Keratinocyte (primary cell): ENCODE measurements at regions not wholly inside any gene's neighbourhood (a gene's known extent, or its start where the extent isn't known, plus 50 kb on each side); places are given as distances from the start of the nearest gene placed in this dataset.

Experiments used
- DNase-seq: peaks from one replicate; pipeline ENCODE4 v3.0.0-alpha.2; 2011; ENCODE audit warnings: low read depth, missing footprints, low spot score
- FAIRE-seq: peaks from 2 replicates; lab custom pipeline; 2011; peaks lifted over from hg19 to GRCh38; lab: Jason Lieb, UNC
- H2AFZ ChIP-seq: 2 replicates; pipeline ENCODE4 v1.6.0; 2012; ENCODE audit warnings: low read length, control low read depth, inconsistent platforms; ENCODE audit not compliant: control insufficient read depth
- H3K27ac ChIP-seq: 2 replicates; pipeline ENCODE4 v1.5.1; 2011; ENCODE audit warnings: low read length; ENCODE audit not compliant: control insufficient read depth, insufficient read depth
- H3K27me3 ChIP-seq: 3 replicates; pipeline ENCODE4 v1.6.0; 2011; ENCODE audit warnings: low read length; ENCODE audit not compliant: control insufficient read depth, insufficient read depth; ENCODE audit errors: extremely low read depth
- H3K36me3 ChIP-seq, 2 experiments: 2 replicates in 1 of 2; 3 replicates in 1 of 2; pipeline ENCODE4 v1.5.1; 2011; ENCODE audit warnings: low read length in 2 of 2, mild to moderate bottlenecking in 1 of 2; ENCODE audit not compliant: control insufficient read depth in 2 of 2, insufficient read depth in 2 of 2; ENCODE audit errors: extremely low read depth in 1 of 2
- H3K4me1 ChIP-seq: 3 replicates; pipeline ENCODE4 v1.5.1; 2011; ENCODE audit warnings: low read length; ENCODE audit not compliant: control insufficient read depth, insufficient read depth; ENCODE audit errors: extremely low read depth
- H3K4me2 ChIP-seq: 3 replicates; pipeline ENCODE4 v1.6.0; 2011; ENCODE audit warnings: low read depth, low read length; ENCODE audit not compliant: control insufficient read depth, insufficient read depth; ENCODE audit errors: extremely low read depth
- H3K4me3 ChIP-seq, 3 experiments: fragments of 200-600 bp in 1 of 3; sonication (generic) in 1 of 3; 2 replicates in 2 of 3; 3 replicates in 1 of 3; pipeline ENCODE4 v1.5.1; 2011 to 2016; ENCODE audit warnings: low read length in 3 of 3, mild to moderate bottlenecking in 3 of 3, control low read depth in 2 of 3, inconsistent platforms in 1 of 3, low read depth in 1 of 3, mixed read lengths in 1 of 3, mixed run types in 1 of 3, moderate library complexity in 1 of 3; ENCODE audit not compliant: control insufficient read depth in 2 of 3, insufficient read depth in 2 of 3; ENCODE audit errors: extremely low read depth in 1 of 3
- H3K79me2 ChIP-seq: 2 replicates; pipeline ENCODE4 v1.6.0; 2012; ENCODE audit warnings: low read length; ENCODE audit not compliant: control insufficient read depth, insufficient read depth
- H3K9ac ChIP-seq: 3 replicates; pipeline ENCODE4 v1.6.0; 2011; ENCODE audit warnings: low read length; ENCODE audit not compliant: control insufficient read depth, insufficient read depth; ENCODE audit errors: extremely low read depth
- H3K9me1 ChIP-seq: 3 replicates; pipeline ENCODE4 v1.6.0; 2011; ENCODE audit warnings: low read length; ENCODE audit not compliant: control insufficient read depth, insufficient read depth; ENCODE audit errors: extremely low read depth
- H3K9me3 ChIP-seq: 2 replicates; pipeline ENCODE4 v1.5.1; 2012; ENCODE audit warnings: low read depth, low read length; ENCODE audit not compliant: control insufficient read depth
- H4K20me1 ChIP-seq: 3 replicates; pipeline ENCODE4 v1.6.0; 2011; ENCODE audit warnings: low read length; ENCODE audit not compliant: control insufficient read depth, insufficient read depth; ENCODE audit errors: extremely low read depth
- CTCF ChIP-seq, 3 experiments: IDR thresholded peaks in 1 of 3; conservative IDR thresholded peaks in 1 of 3; optimal IDR thresholded peaks in 1 of 3; 2 replicates in 2 of 3; 3 replicates in 1 of 3; pipeline versions ENCODE3 to v1.5.1; 2011; ENCODE audit warnings: low read length in 3 of 3, mild to moderate bottlenecking in 3 of 3, moderate library complexity in 2 of 3, control low read depth in 1 of 3, inconsistent platforms in 1 of 3; ENCODE audit not compliant: insufficient read depth in 2 of 3; ENCODE audit errors: extremely low read depth in 1 of 3
- EZH2 ChIP-seq: IDR thresholded peaks from one replicate; pipeline ENCODE4 v1.6.1; 2012; ENCODE audit warnings: inconsistent platforms, mild to moderate bottlenecking, low read length, moderate library complexity
- dilution Hi-C: fragments of 300-500 bp; cut with MboI; formaldehyde crosslinking; loops from one replicate; pipeline ENCODE4 v1.7.0; 2020; ENCODE audit warnings: low sequenced_read_pairs; ENCODE audit not compliant: extremely low pct_ligation_motif_present

- Histone ChIP-seq H3K9ac (peak overlapping the region; percentile 30), H3K27ac (peak overlapping the region; percentile 70), H3K79me2 (no peaks in the 10 kb centered on the region), H3K4me3 (no peak overlapping the region), H4K20me1 (no peaks in the 10 kb centered on the region), H3K9me1 (no peaks in the 10 kb centered on the region), H3K4me1 (peaks cover 10% of the 10 kb centered on the region), H2AFZ (peak overlapping the region; percentile 72), H3K9me3 (no peaks in the 10 kb centered on the region), H3K4me2 (peak overlapping the region; percentile 42), H3K36me3 (no peaks in the 10 kb centered on the region), H3K27me3 (no peaks in the 10 kb centered on the region)
- FAIRE-seq (peak; percentile 92), DNase-seq (peak; percentile 78)
- dilution Hi-C loops, result no loop called here
- TF ChIP-seq CTCF (optimal IDR thresholded peaks at IDR 0.05 in 1 of 3, IDR thresholded peaks at IDR 0.05 in 1 of 3, conservative IDR thresholded peaks at IDR 0.05 in 1 of 3; ENCODE audit: extremely low read depth in 1 of 3, insufficient read depth in 2 of 3, low read length in 3 of 3), result no peak
- TF ChIP-seq EZH2, result no peak
Observed at GRCh38 chr7:53602817-53603418, 567.5 kb downstream of the POM121L12 start.

- Histone ChIP-seq H2AFZ (peak overlapping the region; percentile 72), H3K9me1 (no peaks in the 10 kb centered on the region), H3K36me3 (no peaks in the 10 kb centered on the region), H3K9me3 (no peaks in the 10 kb centered on the region), H3K27me3 (no peaks in the 10 kb centered on the region), H3K27ac (peak overlapping the region; percentile 70), H3K9ac (peak overlapping the region; percentile 30), H3K4me3 (no peak overlapping the region), H3K4me1 (peaks cover 10% of the 10 kb centered on the region), H4K20me1 (no peaks in the 10 kb centered on the region), H3K4me2 (peak overlapping the region; percentile 42), H3K79me2 (no peaks in the 10 kb centered on the region)
- dilution Hi-C loops, result no loop called here
- DNase-seq, result peak; percentile 19
- peak; percentile 9 for FAIRE-seq
- TF ChIP-seq CTCF (optimal IDR thresholded peaks at IDR 0.05 in 1 of 3, IDR thresholded peaks at IDR 0.05 in 1 of 3, conservative IDR thresholded peaks at IDR 0.05 in 1 of 3; ENCODE audit: extremely low read depth in 1 of 3, insufficient read depth in 2 of 3, low read length in 3 of 3) (no peak), EZH2 (no peak)
Observed at GRCh38 chr7:53603461-53603860, 568.0 kb downstream of the POM121L12 start.
